ENCODE measurements at regions not wholly inside any gene's neighbourhood (a gene's known extent, or its start where the extent isn't known, plus 50 kb on each side); places are given as distances from the start of the nearest gene placed in this dataset.

DNA sequence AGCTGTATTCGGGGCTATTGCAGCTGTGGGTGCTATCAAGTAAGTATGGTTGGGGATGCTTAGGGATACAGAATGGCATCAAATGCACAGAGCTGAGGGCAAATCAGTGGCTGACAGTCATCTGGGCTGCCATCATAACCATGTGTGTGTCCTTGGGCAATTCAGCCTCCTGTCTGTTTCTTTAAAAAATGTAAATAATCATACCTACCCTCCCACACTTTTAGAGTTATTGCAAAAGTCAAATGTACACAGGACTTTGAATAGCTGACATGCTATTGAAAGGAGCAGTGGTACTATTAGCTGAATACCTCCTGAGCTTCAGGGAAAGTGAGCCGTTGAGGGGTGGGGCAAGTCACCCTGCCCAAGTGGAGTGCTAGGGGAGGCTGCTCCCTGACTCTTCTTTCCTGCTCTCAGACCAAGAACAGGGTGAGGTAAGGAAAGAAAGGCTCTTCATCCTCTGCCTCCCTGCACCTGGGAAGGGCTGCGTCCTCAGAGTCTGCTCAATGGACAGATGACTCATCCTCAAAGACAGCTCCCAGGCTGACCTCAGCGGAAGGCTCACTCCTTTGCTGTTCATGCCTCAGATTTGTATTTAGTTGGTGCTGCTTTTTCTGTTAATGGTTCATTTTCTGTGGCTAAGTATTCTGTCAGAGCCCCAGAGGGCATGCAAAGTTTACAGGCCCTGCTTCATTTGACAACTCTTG, 54.9 kb upstream of the BZW1 start:
- TF ChIP-seq, protein P1, sequence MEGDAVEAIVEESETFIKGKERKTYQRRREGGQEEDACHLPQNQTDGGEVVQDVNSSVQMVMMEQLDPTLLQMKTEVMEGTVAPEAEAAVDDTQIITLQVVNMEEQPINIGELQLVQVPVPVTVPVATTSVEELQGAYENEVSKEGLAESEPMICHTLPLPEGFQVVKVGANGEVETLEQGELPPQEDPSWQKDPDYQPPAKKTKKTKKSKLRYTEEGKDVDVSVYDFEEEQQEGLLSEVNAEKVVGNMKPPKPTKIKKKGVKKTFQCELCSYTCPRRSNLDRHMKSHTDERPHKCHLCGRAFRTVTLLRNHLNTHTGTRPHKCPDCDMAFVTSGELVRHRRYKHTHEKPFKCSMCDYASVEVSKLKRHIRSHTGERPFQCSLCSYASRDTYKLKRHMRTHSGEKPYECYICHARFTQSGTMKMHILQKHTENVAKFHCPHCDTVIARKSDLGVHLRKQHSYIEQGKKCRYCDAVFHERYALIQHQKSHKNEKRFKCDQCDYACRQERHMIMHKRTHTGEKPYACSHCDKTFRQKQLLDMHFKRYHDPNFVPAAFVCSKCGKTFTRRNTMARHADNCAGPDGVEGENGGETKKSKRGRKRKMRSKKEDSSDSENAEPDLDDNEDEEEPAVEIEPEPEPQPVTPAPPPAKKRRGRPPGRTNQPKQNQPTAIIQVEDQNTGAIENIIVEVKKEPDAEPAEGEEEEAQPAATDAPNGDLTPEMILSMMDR (IDR thresholded peaks at IDR 0.05; ENCODE audit: borderline replicate concordance, extremely low read depth, low read length, poor library complexity, severe bottlenecking), result no peak
- TF ChIP-seq EZH2 (IDR thresholded peaks at IDR 0.05; ENCODE audit: borderline replicate concordance, low read depth, low read length, severe bottlenecking), result no peak
- no peaks in the 10 kb centered on the region for H4K20me1 ChIP-seq (ENCODE audit: insufficient read depth, low read length)
- H3K27ac ChIP-seq (ENCODE audit: low read length), result no peak overlapping the region
- H3K36me3 ChIP-seq (ENCODE audit: insufficient read depth, low read length), result no peaks in the 10 kb centered on the region
- no peak overlapping the region for H3K9ac ChIP-seq (ENCODE audit: low read depth, low read length)
- no peaks in the 10 kb centered on the region for H3K9me3 ChIP-seq (ENCODE audit: insufficient read depth, low read length, severe bottlenecking)
- DNase-seq (no peak), ATAC-seq (ENCODE audit: insufficient read depth, low read depth) (no peak)
- H3K27me3 ChIP-seq (ENCODE audit: insufficient read depth, low read length, poor library complexity), result peaks cover 12% of the 10 kb centered on the region
- H3K79me2 ChIP-seq (ENCODE audit: insufficient read depth, low read length), result no peaks in the 10 kb centered on the region
- H3K4me1 ChIP-seq (ENCODE audit: insufficient read depth, low read length), result no peaks in the 10 kb centered on the region
- no peak overlapping the region for H2AFZ ChIP-seq (ENCODE audit: low read depth, low read length)
- no peak overlapping the region for H3K4me2 ChIP-seq (ENCODE audit: insufficient read depth, low read length)
- no peak overlapping the region for H3K4me3 ChIP-seq (ENCODE audit: low read depth in 1 of 2, low read length in 2 of 2)

DNA sequence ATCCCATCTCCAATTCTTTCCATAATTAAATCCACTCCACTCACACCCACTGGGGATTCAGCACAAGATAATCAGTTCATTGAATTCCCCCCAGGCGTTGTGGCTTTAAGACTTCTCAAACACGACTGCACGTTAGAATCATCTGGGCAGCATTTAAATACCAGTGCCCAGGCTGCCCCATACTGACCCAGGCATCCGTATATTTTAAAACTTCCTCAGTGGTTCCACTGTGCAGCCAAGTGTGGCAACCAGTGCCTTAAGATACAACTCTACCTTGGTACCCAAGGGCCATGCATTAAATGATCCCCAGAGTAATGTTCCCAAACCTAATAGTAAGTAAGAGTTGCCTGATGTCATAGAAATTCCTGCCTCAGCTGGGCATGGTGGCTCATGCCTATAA, 54.3 kb upstream of the BZW1 start:
- Histone ChIP-seq H3K27me3 (ENCODE audit: insufficient read depth, low read length, poor library complexity) (peaks cover 9% of the 10 kb centered on the region), H3K27ac (ENCODE audit: low read length) (no peak overlapping the region), H3K79me2 (ENCODE audit: insufficient read depth, low read length) (no peaks in the 10 kb centered on the region), H3K9ac (ENCODE audit: low read depth, low read length) (no peak overlapping the region), H3K36me3 (ENCODE audit: insufficient read depth, low read length) (no peaks in the 10 kb centered on the region), H3K4me3 (ENCODE audit: low read depth in 1 of 2, low read length in 2 of 2) (no peak overlapping the region), H3K4me2 (ENCODE audit: insufficient read depth, low read length) (no peak overlapping the region), H2AFZ (ENCODE audit: low read depth, low read length) (no peak overlapping the region), H3K9me3 (ENCODE audit: insufficient read depth, low read length, severe bottlenecking) (no peaks in the 10 kb centered on the region), H3K4me1 (ENCODE audit: insufficient read depth, low read length) (no peaks in the 10 kb centered on the region), H4K20me1 (ENCODE audit: insufficient read depth, low read length) (no peaks in the 10 kb centered on the region)
- no peak for DNase-seq
- TF ChIP-seq, protein P1 (IDR thresholded peaks at IDR 0.05; ENCODE audit: borderline replicate concordance, extremely low read depth, low read length, poor library complexity, severe bottlenecking), result no peak
- TF ChIP-seq EZH2 (IDR thresholded peaks at IDR 0.05; ENCODE audit: borderline replicate concordance, low read depth, low read length, severe bottlenecking), result no peak
- no peak for ATAC-seq (ENCODE audit: insufficient read depth, low read depth)

DNA sequence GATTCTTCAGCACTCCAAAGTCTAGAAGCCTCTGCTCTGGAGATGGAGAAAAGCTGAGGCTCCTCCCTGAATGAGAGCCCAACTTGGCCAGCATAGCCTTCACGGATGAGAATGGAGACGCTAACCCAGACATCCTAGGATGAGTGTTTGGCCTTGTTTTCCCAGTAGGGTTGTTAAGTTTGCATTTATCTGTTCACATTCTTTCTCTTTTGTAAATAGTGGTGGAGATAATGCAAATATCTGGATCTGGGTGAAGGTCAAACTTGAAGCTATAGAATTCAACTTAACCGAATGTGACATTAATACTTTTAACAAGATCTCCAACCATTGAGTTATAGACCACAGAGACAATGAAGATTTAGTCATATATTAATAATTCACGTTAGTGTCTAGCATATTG, 53.4 kb upstream of the BZW1 start:
- H3K4me2 ChIP-seq (ENCODE audit: insufficient read depth, low read length), result no peak overlapping the region
- ATAC-seq (ENCODE audit: insufficient read depth, low read depth) (no peak), DNase-seq (no peak)
- H3K36me3 ChIP-seq (ENCODE audit: insufficient read depth, low read length), result no peaks in the 10 kb centered on the region
- H3K9me3 ChIP-seq (ENCODE audit: insufficient read depth, low read length, severe bottlenecking), result no peaks in the 10 kb centered on the region
- H3K4me1 ChIP-seq (ENCODE audit: insufficient read depth, low read length), result no peaks in the 10 kb centered on the region
- H2AFZ ChIP-seq (ENCODE audit: low read depth, low read length), result no peak overlapping the region
- no peaks in the 10 kb centered on the region for H4K20me1 ChIP-seq (ENCODE audit: insufficient read depth, low read length)
- H3K9ac ChIP-seq (ENCODE audit: low read depth, low read length), result no peak overlapping the region
- no peaks in the 10 kb centered on the region for H3K79me2 ChIP-seq (ENCODE audit: insufficient read depth, low read length)
- H3K27me3 ChIP-seq (ENCODE audit: insufficient read depth, low read length, poor library complexity), result peaks cover 10% of the 10 kb centered on the region
- H3K4me3 ChIP-seq (ENCODE audit: low read depth in 1 of 2, low read length in 2 of 2), result no peak overlapping the region
- TF ChIP-seq EZH2 (IDR thresholded peaks at IDR 0.05; ENCODE audit: borderline replicate concordance, low read depth, low read length, severe bottlenecking), result no peak
- TF ChIP-seq, protein P1 (IDR thresholded peaks at IDR 0.05; ENCODE audit: borderline replicate concordance, extremely low read depth, low read length, poor library complexity, severe bottlenecking), result no peak
- H3K27ac ChIP-seq (ENCODE audit: low read length), result no peak overlapping the region

All from DND-41 (cell line).